Breast epithelium (tissue), 3 donors: ENCODE measurements at regions not wholly inside any gene's neighbourhood (a gene's known extent, or its start where the extent isn't known, plus 50 kb on each side); places are given as distances from the start of the nearest gene placed in this dataset.

Source experiments
- POLR2A ChIP-seq: fragments of 450-650 bp; IDR thresholded peaks from one replicate; pipeline ENCODE4 v1.6.1; 2016; ENCODE audit warnings: antibody characterized with exemption, mild to moderate bottlenecking, moderate library complexity
- TF ChIP-seq, protein P1 (sequence below), 3 donors: fragments of 450-650 bp; IDR thresholded peaks; one replicate each; pipeline ENCODE4 v1.5.1; 2016 to 2017; ENCODE audit warnings: antibody characterized with exemption in 3 of 3, mild to moderate bottlenecking in 3 of 3, moderate library complexity in 3 of 3

DNA sequence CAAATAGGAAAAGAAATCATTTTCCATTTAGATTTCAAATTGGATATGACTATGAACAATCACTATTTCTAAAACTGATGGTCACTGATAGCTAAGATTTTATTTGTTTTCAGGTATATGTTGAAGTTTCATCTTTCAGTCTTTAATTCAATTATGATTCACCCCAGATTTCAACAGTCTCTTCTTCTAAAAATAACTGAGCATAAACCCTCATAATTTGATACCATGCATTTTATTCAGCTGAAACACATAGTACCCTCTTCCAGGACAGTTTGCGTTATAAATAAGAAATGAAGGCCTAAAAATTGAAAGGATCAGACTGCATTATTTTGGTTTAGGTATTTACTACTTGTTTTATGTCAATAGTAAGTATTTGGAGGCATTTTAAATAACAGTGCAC lies 428.5 kb upstream of the NBEA start:
- TF ChIP-seq POLR2A, result no peak
- TF ChIP-seq, protein P1, sequence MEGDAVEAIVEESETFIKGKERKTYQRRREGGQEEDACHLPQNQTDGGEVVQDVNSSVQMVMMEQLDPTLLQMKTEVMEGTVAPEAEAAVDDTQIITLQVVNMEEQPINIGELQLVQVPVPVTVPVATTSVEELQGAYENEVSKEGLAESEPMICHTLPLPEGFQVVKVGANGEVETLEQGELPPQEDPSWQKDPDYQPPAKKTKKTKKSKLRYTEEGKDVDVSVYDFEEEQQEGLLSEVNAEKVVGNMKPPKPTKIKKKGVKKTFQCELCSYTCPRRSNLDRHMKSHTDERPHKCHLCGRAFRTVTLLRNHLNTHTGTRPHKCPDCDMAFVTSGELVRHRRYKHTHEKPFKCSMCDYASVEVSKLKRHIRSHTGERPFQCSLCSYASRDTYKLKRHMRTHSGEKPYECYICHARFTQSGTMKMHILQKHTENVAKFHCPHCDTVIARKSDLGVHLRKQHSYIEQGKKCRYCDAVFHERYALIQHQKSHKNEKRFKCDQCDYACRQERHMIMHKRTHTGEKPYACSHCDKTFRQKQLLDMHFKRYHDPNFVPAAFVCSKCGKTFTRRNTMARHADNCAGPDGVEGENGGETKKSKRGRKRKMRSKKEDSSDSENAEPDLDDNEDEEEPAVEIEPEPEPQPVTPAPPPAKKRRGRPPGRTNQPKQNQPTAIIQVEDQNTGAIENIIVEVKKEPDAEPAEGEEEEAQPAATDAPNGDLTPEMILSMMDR (IDR thresholded peaks at IDR 0.05), result no peak
